ENCODE measurements at regions not wholly inside any gene's neighbourhood (a gene's known extent, or its start where the extent isn't known, plus 50 kb on each side); places are given as distances from the start of the nearest gene placed in this dataset.

GRCh38 chr13:52968074-52968700, 60.4 kb upstream of the OLFM4 start:
- TF ChIP-seq EZH2 (IDR thresholded peaks at IDR 0.05; ENCODE audit: insufficient read depth, poor library complexity, severe bottlenecking), result no peak
- no peak for TF ChIP-seq EZH2phosphoT487 (IDR thresholded peaks at IDR 0.05; ENCODE audit: insufficient read depth, low read depth)

Measured in GM23248 (cell line).